Activated T-helper 2 cell treated with anti-CD3 and anti-CD28 coated beads, Interferon-gamma antibody, Interleukin-2, Interleukin-4, amounts not matched to agents 10 μg/mL and 5 μg/mL and 100 μg/mL, durations not matched to agents 14 hours and 24 hours and 36 hours (primary cell): ENCODE measurements at regions not wholly inside any gene's neighbourhood (a gene's known extent, or its start where the extent isn't known, plus 50 kb on each side); places are given as distances from the start of the nearest gene placed in this dataset.

Experiments used
- DNase-seq: peaks from one replicate; pipeline ENCODE4 v3.0.0; 2021; ENCODE audit warnings: low spot score
- H3K27ac Mint-ChIP-seq: one replicate; pipeline ENCODE4 v1.8.0; 2021; ENCODE audit warnings: mixed read lengths
- H3K27me3 Mint-ChIP-seq: one replicate; pipeline ENCODE4 v1.8.0; 2021; ENCODE audit warnings: low read depth, mixed read lengths
- H3K36me3 Mint-ChIP-seq: one replicate; pipeline ENCODE4 v1.8.0; 2021; ENCODE audit warnings: low read depth, mixed read lengths
- H3K4me1 Mint-ChIP-seq: one replicate; pipeline ENCODE4 v1.8.0; 2021; ENCODE audit warnings: low read depth, mixed read lengths
- H3K4me3 Mint-ChIP-seq: one replicate; pipeline ENCODE4 v1.8.0; 2021; ENCODE audit warnings: low read depth, mild to moderate bottlenecking, moderate library complexity, mixed read lengths
- H3K9me3 Mint-ChIP-seq: one replicate; pipeline ENCODE4 v1.8.0; 2021; ENCODE audit warnings: mixed read lengths
- intact Hi-C: fragments of 100-400 bp; cut with micrococcal nuclease; formaldehyde crosslinking; loops from one replicate; pipeline ENCODE4 v1.15.1; 2023

- H3K27ac Mint-ChIP-seq = no peak overlapping the region
- no peak overlapping the region for H3K4me3 Mint-ChIP-seq
- no peak for DNase-seq
- H3K9me3 Mint-ChIP-seq = no peaks in the 10 kb centered on the region
- intact Hi-C loops = no loop called here
- no peaks in the 10 kb centered on the region for H3K36me3 Mint-ChIP-seq
- no peaks in the 10 kb centered on the region for H3K4me1 Mint-ChIP-seq
- no peaks in the 10 kb centered on the region for H3K27me3 Mint-ChIP-seq
Measured at GRCh38 chr12:87687362-87687761, 341.8 kb downstream of the C12orf50 start.

GRCh38 chr12:87685696-87686095 is 343.5 kb downstream of the C12orf50 start:
- Mint-ChIP-seq H3K4me3 (no peak overlapping the region), H3K4me1 (no peaks in the 10 kb centered on the region), H3K27ac (no peak overlapping the region), H3K9me3 (no peaks in the 10 kb centered on the region), H3K36me3 (no peaks in the 10 kb centered on the region), H3K27me3 (no peaks in the 10 kb centered on the region)
- intact Hi-C loops = no loop called here
- DNase-seq = no peak

- intact Hi-C loops = no loop called here
- Mint-ChIP-seq H3K27ac (no peak overlapping the region), H3K27me3 (no peaks in the 10 kb centered on the region), H3K9me3 (no peaks in the 10 kb centered on the region), H3K4me1 (no peaks in the 10 kb centered on the region), H3K4me3 (no peak overlapping the region), H3K36me3 (no peaks in the 10 kb centered on the region)
- DNase-seq = no peak
Measured at GRCh38 chr12:87679251-87679650, 349.9 kb downstream of the C12orf50 start.

GRCh38 chr12:87678453-87678852 is 350.7 kb downstream of the C12orf50 start:
- Mint-ChIP-seq H3K9me3 (no peaks in the 10 kb centered on the region), H3K4me1 (no peaks in the 10 kb centered on the region), H3K27ac (no peak overlapping the region), H3K4me3 (no peak overlapping the region), H3K36me3 (no peaks in the 10 kb centered on the region), H3K27me3 (no peaks in the 10 kb centered on the region)
- intact Hi-C loops = no loop called here
- no peak for DNase-seq

GRCh38 chr12:87676731-87677130 is 352.5 kb downstream of the C12orf50 start:
- no peak overlapping the region for H3K27ac Mint-ChIP-seq
- no peaks in the 10 kb centered on the region for H3K9me3 Mint-ChIP-seq
- H3K27me3 Mint-ChIP-seq = no peaks in the 10 kb centered on the region
- H3K36me3 Mint-ChIP-seq = no peaks in the 10 kb centered on the region
- H3K4me1 Mint-ChIP-seq = no peaks in the 10 kb centered on the region
- no peak for DNase-seq
- no peak overlapping the region for H3K4me3 Mint-ChIP-seq
- intact Hi-C loops = no loop called here

GRCh38 chr12:87671757-87672156 is 357.4 kb downstream of the C12orf50 start:
- H3K4me3 Mint-ChIP-seq = no peak overlapping the region
- no peak overlapping the region for H3K27ac Mint-ChIP-seq
- no peaks in the 10 kb centered on the region for H3K36me3 Mint-ChIP-seq
- no peak for DNase-seq
- H3K27me3 Mint-ChIP-seq = no peaks in the 10 kb centered on the region
- H3K4me1 Mint-ChIP-seq = no peaks in the 10 kb centered on the region
- intact Hi-C loops = no loop called here
- H3K9me3 Mint-ChIP-seq = no peaks in the 10 kb centered on the region

GRCh38 chr12:87670448-87670847 is 358.8 kb downstream of the C12orf50 start:
- Mint-ChIP-seq H3K9me3 (no peaks in the 10 kb centered on the region), H3K36me3 (no peaks in the 10 kb centered on the region), H3K27me3 (no peaks in the 10 kb centered on the region), H3K4me3 (no peak overlapping the region), H3K27ac (no peak overlapping the region), H3K4me1 (no peaks in the 10 kb centered on the region)
- intact Hi-C loops = no loop called here
- DNase-seq = no peak

- H3K27ac Mint-ChIP-seq = no peak overlapping the region
- H3K36me3 Mint-ChIP-seq = no peaks in the 10 kb centered on the region
- no peaks in the 10 kb centered on the region for H3K9me3 Mint-ChIP-seq
- H3K4me3 Mint-ChIP-seq = no peak overlapping the region
- intact Hi-C loops = no loop called here
- H3K27me3 Mint-ChIP-seq = no peaks in the 10 kb centered on the region
- no peaks in the 10 kb centered on the region for H3K4me1 Mint-ChIP-seq
- no peak for DNase-seq
Measured at GRCh38 chr12:87667378-87667777, 361.8 kb downstream of the C12orf50 start.

GRCh38 chr12:87661786-87662377 is 367.3 kb downstream of the C12orf50 start:
- DNase-seq = no peak
- intact Hi-C loops = no loop called here
- peaks cover 3% of the 10 kb centered on the region for H3K4me1 Mint-ChIP-seq
- H3K27me3 Mint-ChIP-seq = no peaks in the 10 kb centered on the region
- H3K9me3 Mint-ChIP-seq = no peaks in the 10 kb centered on the region
- H3K27ac Mint-ChIP-seq = no peak overlapping the region
- no peaks in the 10 kb centered on the region for H3K36me3 Mint-ChIP-seq
- no peak overlapping the region for H3K4me3 Mint-ChIP-seq

GRCh38 chr12:87660987-87661774 is 368.0 kb downstream of the C12orf50 start:
- DNase-seq = no peak
- intact Hi-C loops = no loop called here
- Mint-ChIP-seq H3K36me3 (no peaks in the 10 kb centered on the region), H3K9me3 (no peaks in the 10 kb centered on the region), H3K4me1 (peaks cover 3% of the 10 kb centered on the region), H3K4me3 (no peak overlapping the region), H3K27me3 (no peaks in the 10 kb centered on the region), H3K27ac (no peak overlapping the region)

- Mint-ChIP-seq H3K9me3 (no peaks in the 10 kb centered on the region), H3K4me3 (no peak overlapping the region), H3K36me3 (no peaks in the 10 kb centered on the region), H3K27me3 (no peaks in the 10 kb centered on the region), H3K4me1 (peaks cover 3% of the 10 kb centered on the region), H3K27ac (no peak overlapping the region)
- intact Hi-C loops = no loop called here
- no peak for DNase-seq
Measured at GRCh38 chr12:87660291-87660690, 368.9 kb downstream of the C12orf50 start.

- no peak overlapping the region for H3K27ac Mint-ChIP-seq
- no peak for DNase-seq
- H3K9me3 Mint-ChIP-seq = no peaks in the 10 kb centered on the region
- H3K4me1 Mint-ChIP-seq = no peaks in the 10 kb centered on the region
- intact Hi-C loops = no loop called here
- H3K27me3 Mint-ChIP-seq = no peaks in the 10 kb centered on the region
- no peaks in the 10 kb centered on the region for H3K36me3 Mint-ChIP-seq
- no peak overlapping the region for H3K4me3 Mint-ChIP-seq
Measured at GRCh38 chr12:87656311-87656710, 372.9 kb downstream of the C12orf50 start.

- no peak for DNase-seq
- H3K4me1 Mint-ChIP-seq = no peaks in the 10 kb centered on the region
- H3K27ac Mint-ChIP-seq = no peak overlapping the region
- no peaks in the 10 kb centered on the region for H3K36me3 Mint-ChIP-seq
- no peaks in the 10 kb centered on the region for H3K9me3 Mint-ChIP-seq
- H3K4me3 Mint-ChIP-seq = no peak overlapping the region
- H3K27me3 Mint-ChIP-seq = no peaks in the 10 kb centered on the region
- intact Hi-C loops = no loop called here
Measured at GRCh38 chr12:87651670-87652425, 377.4 kb downstream of the C12orf50 start.
